Parathyroid adenoma (tissue), 2 donors: ENCODE measurements at regions not wholly inside any gene's neighbourhood (a gene's known extent, or its start where the extent isn't known, plus 50 kb on each side); places are given as distances from the start of the nearest gene placed in this dataset.

Source experiments
- H2AFZ ChIP-seq: fragments of 300-600 bp; sonication (generic); one replicate; pipeline ENCODE4 v1.7.0; 2017; ENCODE audit warnings: antibody characterized with exemption, mild to moderate bottlenecking
- H3K27ac ChIP-seq: fragments of 300-600 bp; sonication (generic); one replicate; pipeline ENCODE4 v1.7.0; 2017
- H3K27me3 ChIP-seq: fragments of 300-600 bp; sonication (generic); one replicate; pipeline ENCODE4 v1.7.0; 2017; ENCODE audit warnings: low read length; ENCODE audit not compliant: control insufficient read depth, insufficient read depth
- H3K36me3 ChIP-seq: fragments of 300-600 bp; sonication (generic); one replicate; pipeline ENCODE4 v1.7.0; 2017; ENCODE audit warnings: low read length; ENCODE audit not compliant: control insufficient read depth, insufficient read depth
- H3K4me1 ChIP-seq: fragments of 300-600 bp; sonication (generic); one replicate; pipeline ENCODE4 v1.7.0; 2017; ENCODE audit warnings: control low read depth
- H3K4me2 ChIP-seq: fragments of 300-600 bp; sonication (generic); one replicate; pipeline ENCODE4 v1.7.0; 2017; ENCODE audit warnings: low read length
- H3K4me3 ChIP-seq: fragments of 300-600 bp; sonication (generic); one replicate; pipeline ENCODE4 v1.7.0; 2017; ENCODE audit warnings: low read depth, low read length
- H3K79me2 ChIP-seq: fragments of 300-600 bp; sonication (generic); one replicate; pipeline ENCODE4 v1.7.0; 2017; ENCODE audit warnings: control low read depth
- H3K9ac ChIP-seq: fragments of 300-600 bp; sonication (generic); one replicate; pipeline ENCODE4 v1.7.0; 2017; ENCODE audit warnings: mild to moderate bottlenecking
- H3K9me3 ChIP-seq: fragments of 300-600 bp; sonication (generic); one replicate; pipeline ENCODE4 v1.7.0; 2017; ENCODE audit warnings: low read length; ENCODE audit not compliant: control insufficient read depth
- TF ChIP-seq, protein P1 (sequence below): fragments of 300-600 bp; sonication (generic); IDR thresholded peaks from one replicate; pipeline ENCODE4 v1.7.0; 2017; ENCODE audit warnings: antibody characterized with exemption, mild to moderate bottlenecking
- donor health status: primary hyperparathyroidism.

DNA sequence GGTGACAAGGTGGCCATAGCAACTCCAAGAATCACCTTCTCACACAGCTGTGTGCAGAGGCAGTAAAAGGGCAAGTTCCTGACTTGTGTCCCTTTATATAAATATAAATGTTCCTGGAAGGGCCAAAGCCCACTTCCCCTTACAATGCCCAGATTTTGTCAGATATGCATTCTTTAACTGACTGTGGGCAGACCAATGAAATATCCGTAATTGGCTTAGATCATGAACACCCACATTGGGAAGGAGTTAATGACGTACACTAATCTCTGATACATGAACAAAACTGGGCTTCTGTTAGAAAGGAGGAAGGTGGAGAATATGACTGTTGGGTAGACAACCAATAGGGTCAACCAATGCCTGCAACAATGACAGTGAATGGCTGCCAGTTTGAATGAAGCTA lies 397.2 kb upstream of the CLINT1 start:
- no peak overlapping the region for H2AFZ ChIP-seq
- no peak overlapping the region for H3K4me2 ChIP-seq
- TF ChIP-seq, protein P1, sequence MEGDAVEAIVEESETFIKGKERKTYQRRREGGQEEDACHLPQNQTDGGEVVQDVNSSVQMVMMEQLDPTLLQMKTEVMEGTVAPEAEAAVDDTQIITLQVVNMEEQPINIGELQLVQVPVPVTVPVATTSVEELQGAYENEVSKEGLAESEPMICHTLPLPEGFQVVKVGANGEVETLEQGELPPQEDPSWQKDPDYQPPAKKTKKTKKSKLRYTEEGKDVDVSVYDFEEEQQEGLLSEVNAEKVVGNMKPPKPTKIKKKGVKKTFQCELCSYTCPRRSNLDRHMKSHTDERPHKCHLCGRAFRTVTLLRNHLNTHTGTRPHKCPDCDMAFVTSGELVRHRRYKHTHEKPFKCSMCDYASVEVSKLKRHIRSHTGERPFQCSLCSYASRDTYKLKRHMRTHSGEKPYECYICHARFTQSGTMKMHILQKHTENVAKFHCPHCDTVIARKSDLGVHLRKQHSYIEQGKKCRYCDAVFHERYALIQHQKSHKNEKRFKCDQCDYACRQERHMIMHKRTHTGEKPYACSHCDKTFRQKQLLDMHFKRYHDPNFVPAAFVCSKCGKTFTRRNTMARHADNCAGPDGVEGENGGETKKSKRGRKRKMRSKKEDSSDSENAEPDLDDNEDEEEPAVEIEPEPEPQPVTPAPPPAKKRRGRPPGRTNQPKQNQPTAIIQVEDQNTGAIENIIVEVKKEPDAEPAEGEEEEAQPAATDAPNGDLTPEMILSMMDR: no peak
- no peak overlapping the region for H3K27ac ChIP-seq
- no peaks in the 10 kb centered on the region for H3K36me3 ChIP-seq
- H3K4me1 ChIP-seq: no peaks in the 10 kb centered on the region
- H3K9me3 ChIP-seq: no peaks in the 10 kb centered on the region
- H3K27me3 ChIP-seq: no peaks in the 10 kb centered on the region
- H3K79me2 ChIP-seq: no peaks in the 10 kb centered on the region
- no peak overlapping the region for H3K4me3 ChIP-seq
- H3K9ac ChIP-seq: no peak overlapping the region

DNA sequence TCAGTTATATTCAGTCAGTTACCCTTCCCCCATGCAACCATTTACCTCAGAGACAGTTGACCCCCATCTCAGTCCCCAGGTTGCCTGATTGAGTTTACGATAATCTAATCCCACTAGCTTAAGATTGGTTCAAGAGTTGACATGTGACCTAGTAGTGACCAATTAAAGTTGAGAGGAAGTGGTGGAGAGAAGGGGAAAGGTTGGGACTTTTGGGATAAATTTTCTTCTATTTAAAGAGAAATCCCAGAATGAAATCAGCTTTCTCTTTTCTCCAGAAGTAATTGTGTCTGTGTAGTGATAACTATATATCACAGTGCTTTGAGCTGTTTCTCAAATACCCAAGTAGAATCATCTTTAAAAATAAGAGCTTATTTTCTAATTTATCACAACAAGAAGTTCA lies 396.7 kb upstream of the CLINT1 start:
- no peaks in the 10 kb centered on the region for H3K27me3 ChIP-seq
- TF ChIP-seq, protein P1: no peak
- H3K9ac ChIP-seq: no peak overlapping the region
- H3K9me3 ChIP-seq: no peaks in the 10 kb centered on the region
- no peaks in the 10 kb centered on the region for H3K79me2 ChIP-seq
- H2AFZ ChIP-seq: no peak overlapping the region
- no peak overlapping the region for H3K4me2 ChIP-seq
- no peaks in the 10 kb centered on the region for H3K4me1 ChIP-seq
- H3K27ac ChIP-seq: no peak overlapping the region
- no peaks in the 10 kb centered on the region for H3K36me3 ChIP-seq
- H3K4me3 ChIP-seq: no peak overlapping the region

DNA sequence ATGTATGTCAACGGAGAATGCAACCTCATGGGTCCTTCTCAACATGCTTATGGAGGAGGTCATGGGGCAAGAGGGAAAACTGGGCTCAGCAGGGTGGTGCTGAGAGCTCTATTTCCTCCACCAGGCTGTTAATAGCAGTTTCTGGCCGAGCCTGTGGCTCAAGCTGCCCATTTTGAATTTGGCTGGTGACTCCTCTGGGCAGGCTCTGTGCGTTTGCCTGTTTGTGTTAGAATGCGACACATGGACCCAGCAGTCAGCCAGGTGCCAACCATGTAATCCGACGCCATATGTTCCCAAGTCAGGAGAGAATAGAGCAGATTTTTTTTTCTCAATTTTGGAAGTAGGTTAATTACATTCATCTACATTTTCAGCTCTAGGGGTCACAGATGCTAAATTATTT lies 387.7 kb upstream of the CLINT1 start:
- H3K27ac ChIP-seq: no peak overlapping the region
- no peak overlapping the region for H3K4me3 ChIP-seq
- H3K27me3 ChIP-seq: no peaks in the 10 kb centered on the region
- H3K79me2 ChIP-seq: no peaks in the 10 kb centered on the region
- no peaks in the 10 kb centered on the region for H3K36me3 ChIP-seq
- TF ChIP-seq, protein P1: no peak
- no peak overlapping the region for H3K9ac ChIP-seq
- no peaks in the 10 kb centered on the region for H3K9me3 ChIP-seq
- H3K4me1 ChIP-seq: no peaks in the 10 kb centered on the region
- H2AFZ ChIP-seq: no peak overlapping the region
- no peak overlapping the region for H3K4me2 ChIP-seq

DNA sequence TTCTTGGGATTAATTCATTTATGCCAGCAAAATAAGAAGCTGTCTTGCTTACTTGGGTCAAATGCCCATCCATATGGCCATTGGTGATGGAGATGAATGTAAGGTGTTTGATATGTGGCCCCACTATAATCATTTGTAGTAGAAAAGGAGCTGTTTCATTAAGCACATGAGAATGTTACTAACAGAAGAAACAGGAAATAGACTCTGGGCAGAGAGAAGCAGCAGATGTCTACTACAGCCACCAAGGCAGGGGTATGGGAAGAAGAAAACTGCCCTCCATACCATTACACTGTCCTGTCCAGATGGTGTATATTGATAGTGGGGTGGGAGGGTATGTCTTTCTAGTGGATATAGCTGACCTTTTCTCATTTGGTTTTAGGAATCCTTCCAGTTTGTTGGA lies 386.6 kb upstream of the CLINT1 start:
- Histone ChIP-seq H3K4me3 (no peak overlapping the region), H3K4me1 (no peaks in the 10 kb centered on the region), H3K27me3 (no peaks in the 10 kb centered on the region), H3K4me2 (no peak overlapping the region), H3K79me2 (no peaks in the 10 kb centered on the region), H3K9ac (no peak overlapping the region), H2AFZ (no peak overlapping the region), H3K27ac (no peak overlapping the region), H3K9me3 (no peaks in the 10 kb centered on the region), H3K36me3 (no peaks in the 10 kb centered on the region)
- TF ChIP-seq, protein P1: no peak

DNA sequence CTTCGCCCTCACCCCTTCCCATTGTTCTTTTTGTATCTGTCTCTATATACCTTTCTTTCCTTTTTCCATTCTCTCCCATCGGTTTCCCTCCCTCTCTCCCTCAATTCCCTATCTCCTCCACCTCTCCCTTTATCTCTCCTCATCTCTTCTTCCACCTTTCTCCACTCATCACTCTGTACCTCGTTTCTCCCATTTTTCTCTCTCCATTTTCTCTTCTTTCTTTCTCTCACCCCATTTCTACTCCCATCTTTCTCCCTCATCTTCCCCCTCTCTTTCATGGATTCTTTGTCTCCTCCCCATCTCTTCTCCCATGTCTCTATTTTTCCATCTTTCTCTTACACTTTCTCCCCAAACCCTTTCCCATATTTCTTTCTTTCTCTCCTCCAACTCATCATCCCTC lies 385.9 kb upstream of the CLINT1 start:
- H3K9me3 ChIP-seq: no peaks in the 10 kb centered on the region
- TF ChIP-seq, protein P1: no peak
- H3K4me2 ChIP-seq: no peak overlapping the region
- H3K9ac ChIP-seq: no peak overlapping the region
- no peak overlapping the region for H2AFZ ChIP-seq
- no peaks in the 10 kb centered on the region for H3K27me3 ChIP-seq
- no peaks in the 10 kb centered on the region for H3K4me1 ChIP-seq
- no peaks in the 10 kb centered on the region for H3K36me3 ChIP-seq
- H3K27ac ChIP-seq: no peak overlapping the region
- no peak overlapping the region for H3K4me3 ChIP-seq
- H3K79me2 ChIP-seq: no peaks in the 10 kb centered on the region
